Ishikawa (cell line): ENCODE measurements at regions not wholly inside any gene's neighbourhood (a gene's known extent, or its start where the extent isn't known, plus 50 kb on each side); places are given as distances from the start of the nearest gene placed in this dataset.

Experiments used
- CEBPB ChIP-seq: IDR thresholded peaks from 2 replicates; pipeline ENCODE4 v1.6.1; 2012
- EP300 ChIP-seq: IDR thresholded peaks from 2 replicates; pipeline ENCODE4 v1.6.1; 2012; ENCODE audit warnings: borderline replicate concordance
- RAD21 ChIP-seq: IDR thresholded peaks from 2 replicates; pipeline ENCODE4 v1.6.1; 2012; ENCODE audit warnings: low read depth
- TAF1 ChIP-seq: IDR thresholded peaks from 2 replicates; pipeline ENCODE4 v1.6.1; 2012; ENCODE audit warnings: low read depth, mild to moderate bottlenecking
- TCF12 ChIP-seq: IDR thresholded peaks from 2 replicates; pipeline ENCODE4 v1.6.1; 2012; ENCODE audit warnings: low read depth
- ZBTB7A ChIP-seq: IDR thresholded peaks from 2 replicates; pipeline ENCODE4 v1.6.1; 2012; ENCODE audit warnings: low read depth

- TF ChIP-seq ZBTB7A = no peak
- TF ChIP-seq EP300 = no peak
- TF ChIP-seq TAF1 = no peak
- no peak for TF ChIP-seq RAD21
- no peak for TF ChIP-seq TCF12
- no peak for TF ChIP-seq CEBPB
Observed at GRCh38 chr10:133023216-133023843, 64.4 kb upstream of the ADGRA1 start.
